GM12878 (cell line): ENCODE measurements at regions not wholly inside any gene's neighbourhood (a gene's known extent, or its start where the extent isn't known, plus 50 kb on each side); places are given as distances from the start of the nearest gene placed in this dataset.

Experiments used
- ESRRA ChIP-seq: IDR thresholded peaks from 2 replicates; pipeline ENCODE4 v1.6.1; 2012; ENCODE audit warnings: mild to moderate bottlenecking, low read length, improper control_type of control experiment
- EZH2 ChIP-seq: IDR thresholded peaks from 2 replicates; pipeline ENCODE4 v1.6.1; 2012; ENCODE audit warnings: low read depth, mild to moderate bottlenecking, control low read depth, inconsistent platforms, low read length, borderline replicate concordance; ENCODE audit not compliant: control insufficient read depth
- KLF5 ChIP-seq: fragments of 450-650 bp; IDR thresholded peaks from 2 replicates; pipeline ENCODE4 v1.6.1; 2014; ENCODE audit warnings: mild to moderate bottlenecking; ENCODE audit not compliant: partially characterized antibody
- POLR2A ChIP-seq: IDR thresholded peaks from 2 replicates; pipeline ENCODE4 v1.6.1; 2011; ENCODE audit warnings: low read depth, mild to moderate bottlenecking, low read length
- RBBP5 ChIP-seq: fragments of 200-600 bp; sonication (generic); conservative IDR thresholded peaks from 2 replicates; pipeline ENCODE4 v1.6.1; 2016
- RELA ChIP-seq: fragments of 450-650 bp; IDR thresholded peaks from 2 replicates; pipeline ENCODE4 v1.8.0; 2014; ENCODE audit warnings: borderline replicate concordance; ENCODE audit not compliant: partially characterized antibody
- SMC3 ChIP-seq: IDR thresholded peaks from 2 replicates; pipeline ENCODE4 v1.6.1; 2011; ENCODE audit warnings: low read length, improper control_type of control experiment, borderline replicate concordance
- SP1 ChIP-seq: IDR thresholded peaks from one replicate; pipeline ENCODE4 v1.6.1; 2011; ENCODE audit warnings: low read depth, low read length
- SPI1 ChIP-seq: IDR thresholded peaks from 2 replicates; pipeline ENCODE4 v1.6.1; 2011; ENCODE audit warnings: low read depth, mild to moderate bottlenecking, low read length, moderate library complexity, borderline replicate concordance; ENCODE audit not compliant: insufficient read depth
- TAF1 ChIP-seq: IDR thresholded peaks from 2 replicates; pipeline ENCODE4 v1.6.1; 2011; ENCODE audit warnings: mild to moderate bottlenecking, low read depth, low read length, borderline replicate concordance
- YY1 ChIP-seq: IDR thresholded peaks from 2 replicates; pipeline ENCODE4 v1.6.1; 2011; ENCODE audit warnings: low read depth, mild to moderate bottlenecking, low read length
- TF ChIP-seq, protein P1 (sequence below), 3 experiments: IDR thresholded peaks in 2 of 3; conservative IDR thresholded peaks in 1 of 3; 2 replicates each; pipeline ENCODE4 v1.5.1; 2011; ENCODE audit warnings: low read depth in 3 of 3, low read length in 3 of 3, mild to moderate bottlenecking in 3 of 3, control low read depth in 2 of 3, moderate library complexity in 2 of 3, inconsistent platforms in 1 of 3, mixed read lengths in 1 of 3; ENCODE audit not compliant: control insufficient read depth in 2 of 3, insufficient read depth in 1 of 3; ENCODE audit errors: extremely low read depth in 1 of 3
- TF ChIP-seq, protein P2 (sequence below): IDR thresholded peaks from 2 replicates; pipeline ENCODE4 v1.6.1; 2012; ENCODE audit warnings: low read depth, low read length, improper control_type of control experiment

DNA sequence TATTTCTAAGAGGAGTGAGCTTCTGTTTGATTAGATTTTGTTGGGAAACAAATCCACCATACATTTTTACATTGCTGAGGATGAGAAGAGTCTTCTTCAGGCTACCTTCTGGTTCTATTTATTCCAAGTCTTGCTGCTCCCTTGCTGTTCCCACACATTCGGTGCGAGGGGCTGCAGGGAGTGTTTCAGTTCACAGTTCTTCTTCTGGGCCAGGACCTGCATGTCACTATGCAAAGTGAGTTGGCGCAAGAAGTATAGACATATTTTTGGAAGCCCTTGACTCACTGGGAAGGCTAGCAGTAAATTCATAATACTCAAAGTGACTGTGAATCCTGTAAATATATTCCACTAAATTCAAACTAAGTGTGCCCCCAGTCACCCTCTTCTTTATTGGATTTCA, 657.9 kb downstream of the TAF11L14 start:
- TF ChIP-seq RBBP5 (no peak), POLR2A (no peak), ESRRA (no peak), SPI1 (no peak), RELA (no peak), EZH2 (no peak), SMC3 (no peak), TAF1 (no peak), YY1 (no peak), KLF5 (no peak), SP1 (no peak)
- TF ChIP-seq, protein P1, sequence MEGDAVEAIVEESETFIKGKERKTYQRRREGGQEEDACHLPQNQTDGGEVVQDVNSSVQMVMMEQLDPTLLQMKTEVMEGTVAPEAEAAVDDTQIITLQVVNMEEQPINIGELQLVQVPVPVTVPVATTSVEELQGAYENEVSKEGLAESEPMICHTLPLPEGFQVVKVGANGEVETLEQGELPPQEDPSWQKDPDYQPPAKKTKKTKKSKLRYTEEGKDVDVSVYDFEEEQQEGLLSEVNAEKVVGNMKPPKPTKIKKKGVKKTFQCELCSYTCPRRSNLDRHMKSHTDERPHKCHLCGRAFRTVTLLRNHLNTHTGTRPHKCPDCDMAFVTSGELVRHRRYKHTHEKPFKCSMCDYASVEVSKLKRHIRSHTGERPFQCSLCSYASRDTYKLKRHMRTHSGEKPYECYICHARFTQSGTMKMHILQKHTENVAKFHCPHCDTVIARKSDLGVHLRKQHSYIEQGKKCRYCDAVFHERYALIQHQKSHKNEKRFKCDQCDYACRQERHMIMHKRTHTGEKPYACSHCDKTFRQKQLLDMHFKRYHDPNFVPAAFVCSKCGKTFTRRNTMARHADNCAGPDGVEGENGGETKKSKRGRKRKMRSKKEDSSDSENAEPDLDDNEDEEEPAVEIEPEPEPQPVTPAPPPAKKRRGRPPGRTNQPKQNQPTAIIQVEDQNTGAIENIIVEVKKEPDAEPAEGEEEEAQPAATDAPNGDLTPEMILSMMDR (IDR thresholded peaks at IDR 0.05 in 2 of 3, conservative IDR thresholded peaks at IDR 0.05 in 1 of 3; ENCODE audit: control insufficient read depth in 2 of 3, extremely low read depth in 1 of 3, insufficient read depth in 1 of 3, low read depth in 3 of 3, low read length in 3 of 3): no peak
- TF ChIP-seq, protein P2, sequence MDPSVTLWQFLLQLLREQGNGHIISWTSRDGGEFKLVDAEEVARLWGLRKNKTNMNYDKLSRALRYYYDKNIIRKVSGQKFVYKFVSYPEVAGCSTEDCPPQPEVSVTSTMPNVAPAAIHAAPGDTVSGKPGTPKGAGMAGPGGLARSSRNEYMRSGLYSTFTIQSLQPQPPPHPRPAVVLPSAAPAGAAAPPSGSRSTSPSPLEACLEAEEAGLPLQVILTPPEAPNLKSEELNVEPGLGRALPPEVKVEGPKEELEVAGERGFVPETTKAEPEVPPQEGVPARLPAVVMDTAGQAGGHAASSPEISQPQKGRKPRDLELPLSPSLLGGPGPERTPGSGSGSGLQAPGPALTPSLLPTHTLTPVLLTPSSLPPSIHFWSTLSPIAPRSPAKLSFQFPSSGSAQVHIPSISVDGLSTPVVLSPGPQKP: no peak
